HepG2 (cell line): ENCODE measurements at regions not wholly inside any gene's neighbourhood (a gene's known extent, or its start where the extent isn't known, plus 50 kb on each side); places are given as distances from the start of the nearest gene placed in this dataset.

Source experiments
- ATAC-seq: fragments of 200-7000 bp; cut with Tn5 transposase; 3 replicates; pipeline ENCODE4 v1.9.1; 2020; ENCODE audit warnings: mild to moderate bottlenecking, moderate library complexity
- BruUV-seq: library from RNA; stranded (reverse); fragments of 400-500 nt; replicated peaks from 2 replicates; lab custom pipeline; 2021; lab: Mats Ljungman, UMichigan
- CTCF ChIA-PET: fragments of 300-600 bp; formaldehyde crosslinking; extraction: SDS; loops from one replicate; lab custom pipeline; 2021; ENCODE audit warnings: low total read pairs, inconsistent platforms, low intra/inter-chr PET ratio; lab: Yijun Ruan, JAX
- POLR2A ChIA-PET: fragments of 350-600 bp; sonication (Branson Sonifier 250); formaldehyde crosslinking; loops from one replicate; lab custom pipeline; 2020; ENCODE audit warnings: antibody characterized with exemption, inconsistent platforms; lab: Yijun Ruan, JAX
- DNase-seq: peaks from one replicate; pipeline ENCODE4 v3.0.0-alpha.2; 2015; ENCODE audit warnings: low spot score
- FAIRE-seq: peaks from 3 replicates; lab custom pipeline; 2011; peaks lifted over from hg19 to GRCh38; lab: Jason Lieb, UNC
- H2AFZ ChIP-seq: one replicate; pipeline ENCODE4 v1.6.1; 2011; ENCODE audit warnings: low read length, inconsistent platforms
- H3K27ac ChIP-seq: fragments of 300-600 bp; 3 replicates; pipeline ENCODE4 v1.8.0; 2011; ENCODE audit warnings: mixed run types, mild to moderate bottlenecking, mixed read lengths, low read length, inconsistent platforms; ENCODE audit not compliant: insufficient read depth; ENCODE audit errors: extremely low read length
- H3K27me3 ChIP-seq, 2 experiments: fragments of 200-600 bp in 1 of 2; 2 replicates in 1 of 2; 3 replicates in 1 of 2; pipeline versions ENCODE4 v1.6.0 to v1.8.0; 2011; ENCODE audit warnings: low read length in 2 of 2, mild to moderate bottlenecking in 2 of 2, moderate library complexity in 2 of 2, inconsistent platforms in 1 of 2; ENCODE audit not compliant: insufficient read depth in 2 of 2, control insufficient read depth in 1 of 2
- H3K36me3 ChIP-seq, 2 experiments: fragments of 200-600 bp in 1 of 2; replicated peaks in 1 of 2; 2 replicates in 1 of 2; 3 replicates in 1 of 2; pipeline versions ENCODE4 v1.5.1 to v1.8.0; 2011; ENCODE audit warnings: low read length in 2 of 2, inconsistent platforms in 1 of 2; ENCODE audit not compliant: insufficient read depth in 2 of 2, control insufficient read depth in 1 of 2
- H3K4me1 ChIP-seq: 2 replicates; pipeline ENCODE4 v1.5.1; 2012; ENCODE audit warnings: low read length, inconsistent platforms; ENCODE audit not compliant: insufficient read depth
- H3K4me2 ChIP-seq: 2 replicates; pipeline ENCODE4 v1.6.0; 2011; ENCODE audit warnings: low read depth, low read length, inconsistent platforms
- H3K4me3 ChIP-seq, 3 experiments: fragments of 200-600 bp in 1 of 3; sonication (generic), shearing (Covaris generic) in 1 of 3; replicated peaks in 1 of 3; 2 replicates each; pipeline ENCODE4 v1.5.1; 2011 to 2016; ENCODE audit warnings: low read length in 3 of 3, inconsistent platforms in 2 of 3, low read depth in 2 of 3, mild to moderate bottlenecking in 2 of 3, control low read depth in 1 of 3, mixed read lengths in 1 of 3; ENCODE audit not compliant: insufficient read depth in 1 of 3
- H3K79me2 ChIP-seq: one replicate; pipeline ENCODE4 v1.6.1; 2011; ENCODE audit warnings: low read length, inconsistent platforms; ENCODE audit not compliant: insufficient read depth
- H3K9ac ChIP-seq: 2 replicates; pipeline ENCODE4 v1.6.0; 2011; ENCODE audit warnings: mild to moderate bottlenecking, low read depth, low read length, inconsistent platforms; ENCODE audit not compliant: insufficient read depth
- H3K9me3 ChIP-seq: 2 replicates; pipeline ENCODE4 v1.5.1; 2012; ENCODE audit warnings: mild to moderate bottlenecking, low read length
- H4K20me1 ChIP-seq: 2 replicates; pipeline ENCODE4 v1.6.0; 2011; ENCODE audit warnings: inconsistent platforms, mild to moderate bottlenecking, low read length, moderate library complexity; ENCODE audit not compliant: insufficient read depth
- BRD4 ChIP-seq: sonication (generic); formaldehyde crosslinking; IDR thresholded peaks from 2 replicates; pipeline ENCODE4 v1.4.0; 2020; ENCODE audit warnings: missing genetic modification reagents
- CHCHD3 ChIP-seq: sonication (generic); formaldehyde crosslinking; IDR thresholded peaks from 2 replicates; pipeline ENCODE4 v1.8.0; 2022; ENCODE audit warnings: mild to moderate bottlenecking, missing genetic modification reagents, moderate library complexity
- FOXC1 ChIP-seq: sonication (generic); formaldehyde crosslinking; IDR thresholded peaks from 2 replicates; pipeline ENCODE4 v1.8.0; 2022; ENCODE audit warnings: mild to moderate bottlenecking, missing genetic modification reagents, borderline replicate concordance
- HNF4A ChIP-seq: sonication (generic); formaldehyde crosslinking; IDR thresholded peaks from 2 replicates; pipeline ENCODE4 v1.4.0; 2020; ENCODE audit warnings: missing genetic modification reagents
- KLF15 ChIP-seq: sonication (generic); formaldehyde crosslinking; IDR thresholded peaks from 2 replicates; pipeline ENCODE4 v1.8.1; 2023; ENCODE audit warnings: borderline replicate concordance, mild to moderate bottlenecking, inconsistent platforms, missing genetic modification reagents, mixed read lengths
- MBD4 ChIP-seq: IDR thresholded peaks from 2 replicates; pipeline ENCODE4 v1.6.1; 2012; ENCODE audit warnings: low read length, inconsistent platforms, borderline replicate concordance
- NFE2L2 ChIP-seq: fragments of 150-350 bp; IDR thresholded peaks from 2 replicates; pipeline ENCODE4 v1.6.1; 2014; ENCODE audit warnings: low read length
- RAD51 ChIP-seq: fragments of 450-650 bp; IDR thresholded peaks from 2 replicates; pipeline ENCODE4 v1.6.1; 2016; ENCODE audit warnings: borderline replicate concordance
- ZBTB42 ChIP-seq: sonication (generic); formaldehyde crosslinking; IDR thresholded peaks from 2 replicates; pipeline ENCODE4 v1.5.0; 2020; ENCODE audit warnings: mild to moderate bottlenecking, missing genetic modification reagents
- ZNF124 ChIP-seq: sonication (generic); formaldehyde crosslinking; IDR thresholded peaks from 2 replicates; pipeline ENCODE4 v1.4.0; 2020; ENCODE audit warnings: missing genetic modification reagents
- ZNF292 ChIP-seq: sonication (generic); formaldehyde crosslinking; IDR thresholded peaks from 2 replicates; pipeline ENCODE4 v1.8.1; 2022; ENCODE audit warnings: mild to moderate bottlenecking, low read depth, missing genetic modification reagents, borderline replicate concordance
- ZNF607 ChIP-seq: sonication (generic); formaldehyde crosslinking; IDR thresholded peaks from 2 replicates; pipeline ENCODE4 v1.5.1; 2020; ENCODE audit warnings: missing genetic modification reagents, mild to moderate bottlenecking, borderline replicate concordance
- WGBS: methylation state at CpG from one replicate; pipeline ENCODE4 v1.1.6; 2017; ENCODE audit warnings: low lambda C conversion rate; 5-methylcytosine and 5-hydroxymethylcytosine counted together
- in situ Hi-C: cut with HindIII; loops from 2 replicates; pipeline ENCODE4 v1.10.0; 2017; ENCODE audit warnings: low pct_unique_long_range_greater_than_20kb; ENCODE audit not compliant: extremely low pct_ligation_motif_present
- intact Hi-C: fragments of 100-400 bp; cut with micrococcal nuclease; formaldehyde crosslinking; loops from one replicate; pipeline ENCODE4 v1.10.0; 2022; ENCODE audit not compliant: unreplicated experiment
- TF ChIP-seq, protein P1 (sequence below): sonication (generic); formaldehyde crosslinking; IDR thresholded peaks from 2 replicates; pipeline ENCODE4 v1.4.0; 2020; ENCODE audit warnings: low read depth, mild to moderate bottlenecking, missing genetic modification reagents
- TF ChIP-seq, protein P2 (sequence below): sonication (generic); formaldehyde crosslinking; IDR thresholded peaks from 2 replicates; pipeline ENCODE4 v1.8.1; 2022; ENCODE audit warnings: low read depth, mild to moderate bottlenecking, missing genetic modification reagents

- FAIRE-seq: no peak
- Histone ChIP-seq H4K20me1 (no peaks in the 10 kb centered on the region), H3K36me3 (no peaks in the 10 kb centered on the region), H3K4me1 (no peaks in the 10 kb centered on the region), H2AFZ (no peak overlapping the region), H3K27me3 (peaks cover 6 to 53% of the 10 kb centered on the region in 2 experiments; a peak in 3 of 5 replicates), H3K27ac (no peak overlapping the region), H3K4me3 (no peak overlapping the region), H3K4me2 (no peak overlapping the region), H3K79me2 (no peaks in the 10 kb centered on the region), H3K9ac (no peak overlapping the region), H3K9me3 (no peaks in the 10 kb centered on the region)
- TF ChIP-seq FOXC1 (CRISPR knock-in tag): no peak
- TF ChIP-seq ZNF292 (CRISPR knock-in tag): no peak
- TF ChIP-seq, protein P1, sequence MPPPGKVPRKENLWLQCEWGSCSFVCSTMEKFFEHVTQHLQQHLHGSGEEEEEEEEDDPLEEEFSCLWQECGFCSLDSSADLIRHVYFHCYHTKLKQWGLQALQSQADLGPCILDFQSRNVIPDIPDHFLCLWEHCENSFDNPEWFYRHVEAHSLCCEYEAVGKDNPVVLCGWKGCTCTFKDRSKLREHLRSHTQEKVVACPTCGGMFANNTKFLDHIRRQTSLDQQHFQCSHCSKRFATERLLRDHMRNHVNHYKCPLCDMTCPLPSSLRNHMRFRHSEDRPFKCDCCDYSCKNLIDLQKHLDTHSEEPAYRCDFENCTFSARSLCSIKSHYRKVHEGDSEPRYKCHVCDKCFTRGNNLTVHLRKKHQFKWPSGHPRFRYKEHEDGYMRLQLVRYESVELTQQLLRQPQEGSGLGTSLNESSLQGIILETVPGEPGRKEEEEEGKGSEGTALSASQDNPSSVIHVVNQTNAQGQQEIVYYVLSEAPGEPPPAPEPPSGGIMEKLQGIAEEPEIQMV (CRISPR knock-in tag): no peak
- no peak for TF ChIP-seq CHCHD3 (CRISPR knock-in tag)
- no peak for TF ChIP-seq BRD4
- TF ChIP-seq NFE2L2: no peak
- TF ChIP-seq ZNF607 (CRISPR knock-in tag): no peak
- TF ChIP-seq, protein P2, sequence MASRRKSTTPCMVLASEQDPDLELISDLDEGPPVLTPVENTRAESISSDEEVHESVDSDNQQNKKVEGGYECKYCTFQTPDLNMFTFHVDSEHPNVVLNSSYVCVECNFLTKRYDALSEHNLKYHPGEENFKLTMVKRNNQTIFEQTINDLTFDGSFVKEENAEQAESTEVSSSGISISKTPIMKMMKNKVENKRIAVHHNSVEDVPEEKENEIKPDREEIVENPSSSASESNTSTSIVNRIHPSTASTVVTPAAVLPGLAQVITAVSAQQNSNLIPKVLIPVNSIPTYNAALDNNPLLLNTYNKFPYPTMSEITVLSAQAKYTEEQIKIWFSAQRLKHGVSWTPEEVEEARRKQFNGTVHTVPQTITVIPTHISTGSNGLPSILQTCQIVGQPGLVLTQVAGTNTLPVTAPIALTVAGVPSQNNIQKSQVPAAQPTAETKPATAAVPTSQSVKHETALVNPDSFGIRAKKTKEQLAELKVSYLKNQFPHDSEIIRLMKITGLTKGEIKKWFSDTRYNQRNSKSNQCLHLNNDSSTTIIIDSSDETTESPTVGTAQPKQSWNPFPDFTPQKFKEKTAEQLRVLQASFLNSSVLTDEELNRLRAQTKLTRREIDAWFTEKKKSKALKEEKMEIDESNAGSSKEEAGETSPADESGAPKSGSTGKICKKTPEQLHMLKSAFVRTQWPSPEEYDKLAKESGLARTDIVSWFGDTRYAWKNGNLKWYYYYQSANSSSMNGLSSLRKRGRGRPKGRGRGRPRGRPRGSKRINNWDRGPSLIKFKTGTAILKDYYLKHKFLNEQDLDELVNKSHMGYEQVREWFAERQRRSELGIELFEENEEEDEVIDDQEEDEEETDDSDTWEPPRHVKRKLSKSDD: no peak
- TF ChIP-seq MBD4: no peak
- TF ChIP-seq KLF15 (CRISPR knock-in tag): no peak
- no peak for TF ChIP-seq ZNF124
- no peak for TF ChIP-seq RAD51
- no peak for TF ChIP-seq HNF4A
- TF ChIP-seq ZBTB42 (CRISPR knock-in tag): no peak
- ChIA-PET CTCF (no interaction called here), POLR2A (no interaction called here)
- ATAC-seq: no peak
- no peak for DNase-seq
- BruUV-seq: no TSS peak
- intact Hi-C loops: no loop called here
- 8% methylated on average over 6 of the region's 6 CpGs for WGBS
- in situ Hi-C loops: no loop called here
Measured at GRCh38 chr20:24816431-24816830, 132.6 kb upstream of the CST7 start.
